PC-3 (cell line): ENCODE measurements at regions not wholly inside any gene's neighbourhood (a gene's known extent, or its start where the extent isn't known, plus 50 kb on each side); places are given as distances from the start of the nearest gene placed in this dataset.

Experiments used
- ATAC-seq: fragments of 200-7000 bp; cut with Tn5 transposase; 2 replicates; pipeline ENCODE4 v1.9.1; 2020; ENCODE audit warnings: mild to moderate bottlenecking, moderate library complexity
- BruUV-seq: library from RNA; stranded (reverse); fragments of 400-500 nt; replicated peaks from 2 replicates; lab custom pipeline; 2021; lab: Mats Ljungman, UMichigan
- CTCF ChIA-PET: fragments of 300-600 bp; sonication (Branson Sonifier 250); formaldehyde crosslinking; loops from one replicate; lab custom pipeline; 2022; ENCODE audit warnings: antibody characterized with exemption; lab: Charles Lee
- POLR2A ChIA-PET: fragments of 300-600 bp; sonication (Branson Sonifier 250); formaldehyde crosslinking; loops from one replicate; lab custom pipeline; 2022; ENCODE audit warnings: antibody characterized with exemption; ENCODE audit not compliant: unreplicated experiment; lab: Charles Lee
- DNase-seq: peaks from one replicate; pipeline ENCODE4 v3.0.0-alpha.2; 2015
- H2AFZ ChIP-seq: fragments of 300-600 bp; sonication (generic); 2 replicates; pipeline ENCODE4 v1.6.0; 2016; ENCODE audit warnings: antibody characterized with exemption, low read length
- H3F3A ChIP-seq: fragments of 300-600 bp; sonication (generic); one replicate; pipeline ENCODE4 v1.6.0; 2017; ENCODE audit warnings: antibody characterized with exemption, low read length, control low read depth, mild to moderate bottlenecking; ENCODE audit not compliant: unreplicated experiment
- H3K27ac ChIP-seq: fragments of 300-600 bp; sonication (generic); 2 replicates; pipeline ENCODE4 v1.5.1; 2016; ENCODE audit warnings: mild to moderate bottlenecking, low read length
- H3K27me3 ChIP-seq: fragments of 300-600 bp; sonication (generic); 2 replicates; pipeline ENCODE4 v1.6.1; 2016; ENCODE audit warnings: low read length, mixed read lengths
- H3K36me3 ChIP-seq: fragments of 300-600 bp; sonication (generic); 2 replicates; pipeline ENCODE4 v1.6.1; 2016; ENCODE audit warnings: low read depth, mixed run types, low read length, mixed read lengths
- H3K4me1 ChIP-seq: fragments of 300-600 bp; sonication (generic); 2 replicates; pipeline ENCODE4 v1.5.1; 2016; ENCODE audit warnings: low read length; ENCODE audit not compliant: insufficient read depth
- H3K4me2 ChIP-seq: fragments of 300-600 bp; sonication (generic); 2 replicates; pipeline ENCODE4 v1.6.0; 2016; ENCODE audit warnings: low read length
- H3K4me3 ChIP-seq: fragments of 300-600 bp; sonication (generic); 2 replicates; pipeline ENCODE4 v1.5.1; 2016; ENCODE audit warnings: mild to moderate bottlenecking, low read length, mixed read lengths
- H3K79me2 ChIP-seq: fragments of 300-600 bp; sonication (generic); 2 replicates; pipeline ENCODE4 v1.6.1; 2017; ENCODE audit warnings: low read length, mixed read lengths
- H3K9ac ChIP-seq: fragments of 300-600 bp; sonication (generic); 2 replicates; pipeline ENCODE4 v1.6.0; 2016; ENCODE audit warnings: mild to moderate bottlenecking, low read length
- H3K9me2 ChIP-seq: fragments of 300-600 bp; sonication (generic); replicated peaks from 2 replicates; pipeline ENCODE4 v1.6.1; 2016; ENCODE audit warnings: mixed run types, low read length, mixed read lengths
- H3K9me3 ChIP-seq: fragments of 300-600 bp; sonication (generic); 2 replicates; pipeline ENCODE4 v1.6.1; 2016; ENCODE audit warnings: low read length, mixed read lengths
- H4K20me1 ChIP-seq: fragments of 300-600 bp; sonication (generic); 2 replicates; pipeline ENCODE4 v1.6.1; 2016; ENCODE audit warnings: low read length, mixed read lengths
- EZH2 ChIP-seq: fragments of 300-600 bp; sonication (generic); IDR thresholded peaks from one replicate; pipeline ENCODE4 v1.6.1; 2017; ENCODE audit warnings: antibody characterized with exemption, mild to moderate bottlenecking, low read length; ENCODE audit not compliant: unreplicated experiment
- EZH2phosphoT487 ChIP-seq: fragments of 300-600 bp; sonication (generic); IDR thresholded peaks from 2 replicates; pipeline ENCODE4 v1.6.1; 2018; ENCODE audit warnings: mild to moderate bottlenecking, antibody characterized with exemption, low read length, borderline replicate concordance
- intact Hi-C: fragments of 100-400 bp; cut with micrococcal nuclease; formaldehyde crosslinking; loops from 2 replicates; pipeline ENCODE4 v1.9.0; 2023
- TF ChIP-seq, protein P1 (sequence below): fragments of 300-600 bp; sonication (generic); conservative IDR thresholded peaks from 2 replicates; pipeline ENCODE4 v1.5.1; 2017; ENCODE audit warnings: antibody characterized with exemption, low read depth, mild to moderate bottlenecking, low read length

DNA sequence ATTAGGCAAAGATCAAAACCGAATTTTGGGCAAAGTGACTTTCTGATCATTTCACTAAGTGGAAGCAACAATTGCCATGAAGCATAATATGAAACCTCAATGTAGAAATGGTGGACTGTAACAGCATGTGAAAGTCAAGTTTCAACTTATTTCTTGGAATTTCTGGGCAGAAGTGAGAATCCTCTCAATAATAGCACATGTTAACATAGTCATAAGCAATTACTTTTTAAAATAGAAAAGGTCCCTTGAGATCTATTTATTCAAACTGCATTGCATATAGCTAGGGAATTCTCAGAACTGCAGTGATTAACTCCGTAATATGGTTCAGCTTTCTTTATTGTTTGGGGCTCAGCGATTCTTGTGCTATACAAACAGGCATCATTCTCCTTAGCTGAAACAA is 136.7 kb upstream of the ATP2B1 start:
- Histone ChIP-seq H2AFZ (no peak overlapping the region), H3K27me3 (no peaks in the 10 kb centered on the region), H3F3A (no peaks in the 10 kb centered on the region), H3K9ac (no peak overlapping the region), H3K79me2 (no peaks in the 10 kb centered on the region), H4K20me1 (no peaks in the 10 kb centered on the region), H3K4me3 (no peak overlapping the region), H3K4me2 (no peak overlapping the region), H3K4me1 (no peaks in the 10 kb centered on the region), H3K36me3 (no peaks in the 10 kb centered on the region), H3K9me3 (no peaks in the 10 kb centered on the region), H3K9me2 (no peaks in the 10 kb centered on the region), H3K27ac (no peak overlapping the region)
- DNase-seq: no peak
- ChIA-PET CTCF (no interaction called here), POLR2A (no interaction called here)
- intact Hi-C loops: no loop called here
- no TSS peak for BruUV-seq
- TF ChIP-seq, protein P1, sequence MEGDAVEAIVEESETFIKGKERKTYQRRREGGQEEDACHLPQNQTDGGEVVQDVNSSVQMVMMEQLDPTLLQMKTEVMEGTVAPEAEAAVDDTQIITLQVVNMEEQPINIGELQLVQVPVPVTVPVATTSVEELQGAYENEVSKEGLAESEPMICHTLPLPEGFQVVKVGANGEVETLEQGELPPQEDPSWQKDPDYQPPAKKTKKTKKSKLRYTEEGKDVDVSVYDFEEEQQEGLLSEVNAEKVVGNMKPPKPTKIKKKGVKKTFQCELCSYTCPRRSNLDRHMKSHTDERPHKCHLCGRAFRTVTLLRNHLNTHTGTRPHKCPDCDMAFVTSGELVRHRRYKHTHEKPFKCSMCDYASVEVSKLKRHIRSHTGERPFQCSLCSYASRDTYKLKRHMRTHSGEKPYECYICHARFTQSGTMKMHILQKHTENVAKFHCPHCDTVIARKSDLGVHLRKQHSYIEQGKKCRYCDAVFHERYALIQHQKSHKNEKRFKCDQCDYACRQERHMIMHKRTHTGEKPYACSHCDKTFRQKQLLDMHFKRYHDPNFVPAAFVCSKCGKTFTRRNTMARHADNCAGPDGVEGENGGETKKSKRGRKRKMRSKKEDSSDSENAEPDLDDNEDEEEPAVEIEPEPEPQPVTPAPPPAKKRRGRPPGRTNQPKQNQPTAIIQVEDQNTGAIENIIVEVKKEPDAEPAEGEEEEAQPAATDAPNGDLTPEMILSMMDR: no peak
- no peak for TF ChIP-seq EZH2
- no peak for TF ChIP-seq EZH2phosphoT487
- no peak for ATAC-seq

DNA sequence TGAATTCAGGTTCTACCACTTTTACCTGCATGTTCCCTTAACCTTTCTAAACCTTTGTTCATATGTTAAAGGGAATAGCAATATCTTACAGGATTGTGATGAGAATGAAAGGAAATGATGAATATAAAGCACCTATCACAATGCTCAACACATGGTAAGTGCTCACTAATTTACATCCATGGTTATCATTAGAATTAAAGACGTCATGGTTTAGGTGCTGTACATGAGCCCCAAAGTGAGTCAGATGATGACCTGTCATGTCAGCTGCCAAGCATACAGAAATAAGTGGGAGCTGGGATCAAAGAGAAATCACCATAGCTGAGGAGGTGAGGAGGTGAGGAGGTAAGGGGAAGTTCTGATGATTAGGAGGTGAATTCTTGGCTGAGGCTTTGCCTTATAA is 135.9 kb upstream of the ATP2B1 start:
- H3K27me3 ChIP-seq: no peaks in the 10 kb centered on the region
- no peak overlapping the region for H3K4me3 ChIP-seq
- no peaks in the 10 kb centered on the region for H3K36me3 ChIP-seq
- CTCF ChIA-PET: no interaction called here
- no peak overlapping the region for H3K4me2 ChIP-seq
- H3F3A ChIP-seq: no peaks in the 10 kb centered on the region
- H3K9me3 ChIP-seq: no peaks in the 10 kb centered on the region
- no peak overlapping the region for H2AFZ ChIP-seq
- intact Hi-C loops: no loop called here
- ATAC-seq (no peak), DNase-seq (no peak)
- TF ChIP-seq EZH2phosphoT487: no peak
- TF ChIP-seq, protein P1: no peak
- no peak for TF ChIP-seq EZH2
- POLR2A ChIA-PET: no interaction called here
- no peak overlapping the region for H3K9ac ChIP-seq
- no TSS peak for BruUV-seq
- no peak overlapping the region for H3K27ac ChIP-seq
- no peaks in the 10 kb centered on the region for H3K79me2 ChIP-seq
- no peaks in the 10 kb centered on the region for H4K20me1 ChIP-seq
- H3K9me2 ChIP-seq: no peaks in the 10 kb centered on the region
- H3K4me1 ChIP-seq: no peaks in the 10 kb centered on the region

DNA sequence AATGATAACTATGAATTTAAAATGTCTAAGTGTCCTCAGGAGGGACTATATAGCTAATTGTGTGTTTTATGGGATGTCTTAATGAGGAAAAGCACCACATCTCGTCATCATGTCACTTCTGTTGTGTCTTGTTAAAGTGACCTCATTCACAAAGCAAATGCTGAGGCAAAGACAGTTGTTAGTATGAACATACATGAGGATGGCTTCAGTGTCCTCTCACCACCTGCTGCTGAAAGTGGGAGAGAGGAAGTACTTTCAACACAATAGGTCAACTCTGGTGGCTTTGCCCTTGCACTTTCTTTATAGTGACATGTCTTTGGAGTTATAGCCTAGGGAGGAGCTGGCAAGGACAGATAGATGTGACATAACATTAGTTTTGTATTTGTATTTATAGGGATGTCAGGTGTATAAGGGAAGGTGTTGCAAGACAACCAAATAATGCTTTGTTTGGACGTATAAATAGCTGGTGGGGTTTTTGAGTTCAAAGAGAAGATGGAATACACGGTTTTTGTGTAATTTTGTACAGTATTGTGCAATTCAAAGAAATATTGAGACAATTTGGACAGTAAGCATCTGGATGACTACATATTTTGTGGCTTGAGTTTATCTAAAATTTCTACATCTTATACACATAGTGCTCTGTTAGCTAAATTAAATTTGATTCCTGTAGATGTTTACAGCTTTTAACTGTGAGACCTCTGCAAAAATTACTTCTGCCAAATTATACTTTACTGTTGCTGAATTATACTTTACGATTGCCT is 131.7 kb upstream of the ATP2B1 start:
- H3K9me3 ChIP-seq: no peaks in the 10 kb centered on the region
- H3K9me2 ChIP-seq: no peaks in the 10 kb centered on the region
- BruUV-seq: no TSS peak
- no peaks in the 10 kb centered on the region for H3K27me3 ChIP-seq
- no peak overlapping the region for H3K4me3 ChIP-seq
- H3F3A ChIP-seq: no peaks in the 10 kb centered on the region
- TF ChIP-seq EZH2phosphoT487 (no peak), EZH2 (no peak)
- TF ChIP-seq, protein P1: no peak
- H3K9ac ChIP-seq: no peak overlapping the region
- ATAC-seq (no peak), DNase-seq (no peak)
- H4K20me1 ChIP-seq: no peaks in the 10 kb centered on the region
- no peak overlapping the region for H3K27ac ChIP-seq
- no peak overlapping the region for H3K4me2 ChIP-seq
- H3K4me1 ChIP-seq: no peaks in the 10 kb centered on the region
- ChIA-PET CTCF (no interaction called here), POLR2A (no interaction called here)
- no peaks in the 10 kb centered on the region for H3K79me2 ChIP-seq
- intact Hi-C loops: no loop called here
- no peak overlapping the region for H2AFZ ChIP-seq
- H3K36me3 ChIP-seq: no peaks in the 10 kb centered on the region
